GM18505 (cell line): ENCODE measurements at regions not wholly inside any gene's neighbourhood (a gene's known extent, or its start where the extent isn't known, plus 50 kb on each side); places are given as distances from the start of the nearest gene placed in this dataset.
"Not testable (repeated sequence)": the region's sequence is repeated elsewhere in the genome, so short reads cannot be mapped to it uniquely, and the experiment has no call there.

Experiments
- ATAC-seq: cut with Tn5 transposase; IDR thresholded peaks from one replicate; pipeline ENCODE4 v1.9.1; 2021; ENCODE audit not compliant: unreplicated experiment
- POLR2A ChIP-seq: IDR thresholded peaks from 4 replicates; pipeline ENCODE4 v1.6.1; 2011; ENCODE audit warnings: borderline replicate concordance; ENCODE audit not compliant: insufficient read depth, insufficient read length; ENCODE audit errors: extremely low read depth

DNA sequence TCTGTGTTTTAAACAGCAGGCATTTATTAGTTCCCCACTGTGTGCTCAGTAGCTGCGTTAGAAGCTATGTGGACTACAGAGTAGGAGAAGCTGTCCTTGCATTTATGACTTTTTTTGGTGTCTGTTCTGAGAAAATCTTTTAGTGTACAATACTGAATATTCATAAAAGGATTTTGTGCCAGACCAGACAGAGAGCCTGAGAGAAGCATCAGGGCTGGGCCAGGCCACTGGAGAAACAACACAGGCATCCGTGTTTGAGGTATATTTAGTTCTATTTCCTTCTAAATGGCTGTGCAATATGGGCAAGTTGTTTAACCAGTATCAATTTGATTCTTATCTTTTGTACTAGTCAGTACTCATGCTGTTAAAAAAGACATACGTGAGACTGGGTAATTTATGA lies 182.8 kb downstream of the SH2D4B start:
- TF ChIP-seq POLR2A = no peak
- no peak for ATAC-seq

DNA sequence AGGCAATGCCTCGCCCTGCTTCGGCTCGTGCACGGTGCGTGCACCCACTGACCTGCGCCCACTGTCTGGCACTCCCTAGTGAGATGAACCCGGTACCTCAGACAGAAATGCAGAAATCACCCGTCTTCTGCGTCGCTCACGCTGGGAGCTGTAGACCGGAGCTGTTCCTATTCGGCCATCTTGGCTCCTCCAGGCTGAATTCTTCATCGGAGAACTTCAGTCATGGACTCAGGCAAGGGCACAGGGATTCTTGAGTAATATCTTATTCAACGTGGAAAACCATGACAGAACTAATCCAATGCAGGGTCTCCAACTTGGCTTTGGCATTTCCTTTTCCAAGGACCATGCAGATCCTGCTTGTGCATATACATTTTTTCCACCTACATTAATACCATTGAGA lies 190.7 kb downstream of the SH2D4B start:
- not testable (repeated sequence) for ATAC-seq

DNA sequence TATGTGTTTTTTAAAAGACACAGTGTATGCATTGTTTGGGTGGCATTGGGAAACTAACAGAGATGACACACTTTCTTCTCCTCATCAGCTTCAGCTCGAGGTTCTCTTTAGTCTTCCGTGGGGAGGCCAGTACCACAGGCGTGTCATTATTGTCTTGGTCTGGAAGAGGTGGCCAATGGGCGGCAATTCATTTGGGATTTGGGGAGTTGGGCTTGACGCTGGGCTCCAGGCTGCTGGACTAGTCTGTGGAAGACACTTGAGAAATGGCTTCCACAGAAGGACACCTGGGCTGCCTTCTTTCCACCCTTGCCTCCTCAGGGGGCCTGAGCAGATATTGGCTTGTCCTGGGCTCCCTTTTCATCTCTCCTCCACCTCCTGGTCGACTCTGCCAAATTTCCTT lies 192.2 kb downstream of the SH2D4B start:
- no peak for TF ChIP-seq POLR2A
- ATAC-seq = no peak

DNA sequence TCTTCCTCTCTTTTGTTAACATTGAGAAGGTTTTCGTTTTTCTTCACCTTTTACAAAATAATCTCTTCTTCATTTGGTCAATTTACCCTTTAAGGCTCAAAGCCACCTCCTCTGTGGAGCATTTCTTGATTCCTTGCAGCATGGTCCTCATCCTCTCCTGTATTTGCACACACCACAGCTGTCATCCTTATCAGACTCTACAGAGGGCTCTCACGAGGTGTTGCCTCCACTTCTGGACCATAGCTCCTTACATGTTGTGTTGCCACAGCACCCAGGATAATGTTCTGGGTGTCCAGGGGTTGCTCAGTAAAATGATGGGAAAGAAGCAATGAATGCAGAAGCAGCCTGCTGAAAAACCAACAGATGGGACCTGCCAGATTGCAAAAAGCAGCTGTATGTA lies 192.8 kb downstream of the SH2D4B start:
- TF ChIP-seq POLR2A = no peak
- ATAC-seq = no peak

DNA sequence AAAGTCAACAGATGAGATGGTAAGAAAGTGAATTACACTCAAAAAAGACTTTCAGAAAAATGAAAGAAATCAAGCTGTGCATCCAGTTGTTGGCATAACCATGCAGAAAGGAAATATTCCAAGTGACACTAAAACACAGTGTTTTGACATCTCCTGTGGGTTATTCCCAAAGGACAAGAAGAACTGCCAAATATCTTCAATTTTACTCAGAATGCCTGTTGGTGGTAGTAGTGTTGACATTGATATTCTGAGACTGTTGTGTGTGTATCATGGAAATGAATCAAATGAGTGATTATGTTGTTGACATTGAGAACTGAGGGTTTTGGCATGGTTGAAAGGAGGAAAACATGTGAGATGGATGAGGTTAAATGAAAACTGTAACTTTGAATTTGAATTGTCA lies 196.9 kb downstream of the SH2D4B start:
- TF ChIP-seq POLR2A = no peak
- ATAC-seq = no peak

DNA sequence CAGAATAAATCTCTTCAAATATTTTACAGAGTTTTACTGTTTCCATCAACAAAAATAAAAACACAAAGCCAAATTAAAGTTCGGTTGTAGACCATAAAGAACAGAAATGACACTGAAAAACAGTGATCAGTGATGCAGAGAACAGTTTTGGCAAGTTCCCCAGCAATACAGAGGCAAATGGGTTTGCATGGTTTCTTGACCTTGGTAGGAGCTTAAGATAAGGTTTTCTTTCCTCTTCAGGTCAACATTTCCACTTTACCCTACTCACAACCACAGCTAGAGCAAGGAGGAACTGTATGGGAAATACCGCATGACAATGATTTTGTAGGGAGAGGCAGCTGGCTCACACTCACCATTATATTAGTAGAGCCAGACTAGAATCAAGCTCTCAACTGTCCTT lies 199.5 kb downstream of the SH2D4B start:
- no peak for ATAC-seq
- TF ChIP-seq POLR2A = no peak

DNA sequence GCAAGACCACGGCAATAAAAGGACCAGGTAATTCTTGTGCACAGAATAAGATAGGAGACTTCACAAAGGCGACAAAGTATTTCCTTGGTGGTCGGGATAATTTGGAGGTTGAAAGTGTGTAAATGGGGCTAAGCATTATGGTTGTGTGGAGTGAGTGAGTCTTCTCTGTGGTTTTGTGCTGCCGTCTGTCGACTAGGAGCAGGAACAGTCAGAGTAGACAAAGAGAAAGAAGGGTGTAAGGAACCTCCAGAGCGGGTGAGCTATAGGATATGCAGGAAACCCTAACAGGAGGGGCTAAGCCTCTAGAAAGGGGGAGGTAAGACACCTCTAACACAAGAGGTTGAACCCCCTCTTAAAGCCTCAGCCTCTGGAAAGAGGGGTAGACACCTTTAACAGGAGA lies 201.6 kb downstream of the SH2D4B start:
- TF ChIP-seq POLR2A = no peak
- no peak for ATAC-seq

DNA sequence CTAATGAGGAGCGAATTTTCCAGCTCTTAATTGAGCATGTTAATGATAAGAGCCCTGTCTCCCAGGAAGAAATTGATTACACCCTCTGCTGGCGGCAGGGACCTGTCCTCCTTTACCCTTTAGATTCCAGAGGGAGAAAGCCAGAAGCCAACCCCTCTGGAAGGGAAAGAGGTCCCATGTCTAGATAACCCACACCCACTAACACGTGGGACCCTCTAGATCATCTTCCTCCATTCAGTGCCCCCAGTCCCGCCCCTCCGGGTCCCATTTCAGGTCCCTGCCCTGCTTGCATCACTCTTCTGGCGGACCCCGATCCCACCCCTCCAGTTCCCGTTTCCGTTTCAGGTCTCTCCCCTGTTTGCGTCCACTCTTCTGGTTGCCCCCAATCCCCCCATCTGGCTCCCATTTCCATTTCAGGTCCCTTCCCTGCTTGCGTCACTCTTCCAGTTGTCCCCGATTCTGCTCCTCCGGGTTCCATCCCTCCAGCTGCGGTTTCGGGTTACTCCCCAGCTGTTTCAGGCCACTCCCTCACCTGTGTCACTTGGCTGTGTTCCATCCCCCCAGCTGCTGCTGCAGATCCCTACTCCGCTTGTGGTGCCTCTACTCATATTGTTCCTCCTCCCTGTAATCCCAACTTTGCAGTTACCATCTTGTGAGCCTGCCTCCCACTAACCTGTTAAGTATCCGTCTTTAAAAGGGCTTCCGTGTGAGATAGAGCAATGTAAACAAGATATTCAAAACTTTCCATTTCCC lies 202.4 kb downstream of the SH2D4B start:
- no peak for ATAC-seq
- no peak for TF ChIP-seq POLR2A

DNA sequence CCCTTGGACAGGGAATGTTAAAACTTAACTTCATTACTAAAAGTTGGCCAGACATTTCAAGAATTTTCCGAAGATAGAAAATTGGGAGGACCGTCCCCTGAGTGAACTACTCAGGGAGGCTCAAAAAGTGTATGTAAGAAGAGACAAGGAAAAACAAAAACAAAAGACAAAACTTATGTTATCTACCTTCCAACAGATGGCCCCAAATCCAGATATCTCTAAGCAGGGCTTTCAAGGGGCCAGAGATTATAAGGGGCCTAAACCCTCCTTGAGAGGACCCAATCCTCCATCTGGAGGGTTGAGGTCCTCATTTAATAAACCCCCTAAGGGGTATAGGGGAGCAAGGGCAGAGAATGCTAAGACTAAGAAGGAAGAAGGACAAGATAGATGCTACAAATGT lies 203.6 kb downstream of the SH2D4B start:
- ATAC-seq = no peak
- no peak for TF ChIP-seq POLR2A

DNA sequence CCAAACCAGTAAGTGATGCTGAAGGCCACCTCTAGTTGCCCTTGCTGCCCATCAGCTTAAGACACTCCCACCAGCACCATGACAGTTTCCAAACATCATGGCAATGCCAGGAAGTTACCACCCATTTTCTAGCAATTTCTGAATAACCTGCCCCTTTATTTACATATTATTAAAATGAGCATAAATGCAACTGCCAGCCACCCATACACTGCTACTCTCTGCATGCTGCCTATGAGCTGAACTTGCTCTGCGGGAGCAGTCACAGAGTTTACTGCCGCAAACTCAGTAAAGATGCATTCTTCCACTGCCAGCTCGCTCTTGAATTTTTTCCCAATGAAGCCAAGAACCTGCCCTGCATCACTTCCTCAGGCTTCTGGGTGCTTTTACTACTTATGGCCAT lies 212.6 kb downstream of the SH2D4B start:
- ATAC-seq = no peak
- no peak for TF ChIP-seq POLR2A

DNA sequence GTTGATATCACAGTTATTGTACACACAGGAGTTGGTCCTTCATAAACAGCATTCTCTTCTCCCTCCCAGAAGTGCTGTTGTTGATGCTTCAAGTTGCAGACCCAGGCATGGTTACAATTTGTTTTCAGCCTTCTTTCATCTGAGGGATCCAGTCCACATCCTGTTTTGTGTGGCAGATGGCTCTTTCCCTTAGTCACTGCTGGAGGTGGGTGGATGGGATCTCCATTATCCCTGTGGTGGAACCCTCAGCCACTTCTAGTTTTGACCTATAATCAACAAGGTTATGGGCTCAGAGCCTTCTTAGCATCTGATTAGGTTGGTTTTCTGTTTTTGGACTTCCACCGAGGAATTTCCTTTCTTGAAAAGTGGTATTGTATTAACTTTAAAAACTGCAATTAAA lies 214.2 kb downstream of the SH2D4B start:
- TF ChIP-seq POLR2A = no peak
- no peak for ATAC-seq

DNA sequence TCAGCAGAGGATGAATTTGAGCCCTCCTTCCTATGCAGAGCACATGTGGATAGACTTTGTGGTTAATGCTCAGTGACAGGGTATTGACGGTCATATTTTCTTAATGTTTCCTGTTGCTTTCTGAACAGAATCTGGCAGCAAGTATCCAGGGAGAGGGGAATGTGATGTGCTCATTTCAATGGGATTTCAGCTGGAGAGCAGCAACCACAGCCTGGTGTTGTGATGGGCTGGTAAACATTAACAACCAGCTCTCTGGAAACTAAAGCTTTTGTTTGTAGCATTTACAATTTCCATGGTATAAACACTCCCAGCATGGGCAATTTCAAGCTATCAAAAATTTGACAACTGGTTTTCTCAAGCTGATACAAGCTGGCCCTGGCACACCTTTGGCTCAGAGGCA lies 215.9 kb downstream of the SH2D4B start:
- TF ChIP-seq POLR2A = no peak
- ATAC-seq = no peak

DNA sequence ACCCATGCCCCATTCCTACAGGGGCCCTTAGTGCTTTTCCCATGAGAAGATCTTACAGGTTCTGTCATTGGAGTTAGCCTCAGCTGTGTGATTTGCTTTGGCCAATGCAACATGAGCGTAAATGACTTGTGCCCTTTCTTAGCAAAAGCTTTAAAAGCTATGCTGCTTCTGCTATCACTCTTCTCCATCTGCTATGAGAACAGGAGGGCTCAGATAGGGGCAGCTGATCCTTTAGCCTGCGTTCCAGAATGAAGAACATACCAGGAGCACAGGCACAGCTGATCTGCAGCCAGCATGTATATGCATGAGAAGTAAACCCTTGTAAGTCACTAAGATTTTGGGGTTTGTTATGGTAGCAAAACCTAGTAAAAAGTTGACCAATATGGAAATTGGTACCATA lies 218.2 kb downstream of the SH2D4B start:
- TF ChIP-seq POLR2A = no peak
- no peak for ATAC-seq

DNA sequence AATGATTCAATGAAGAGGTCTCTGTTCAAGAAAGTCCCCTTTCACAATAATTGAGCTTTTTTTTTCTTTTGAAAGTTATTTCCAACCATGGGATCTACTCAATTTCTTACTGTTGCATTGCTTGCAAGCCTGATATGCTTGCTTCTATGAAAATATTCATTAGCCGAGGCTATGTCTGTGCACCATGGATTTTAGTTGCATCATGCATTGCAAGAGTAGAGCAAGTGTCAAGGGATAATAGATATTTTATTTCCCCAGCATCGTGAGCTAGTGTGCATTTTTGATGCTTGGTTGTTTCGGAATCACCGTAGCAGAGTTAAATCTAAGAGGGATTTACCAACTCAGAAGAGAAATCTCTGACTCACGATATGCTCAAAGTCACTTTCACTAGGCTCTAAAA lies 222.0 kb downstream of the SH2D4B start:
- TF ChIP-seq POLR2A = no peak
- ATAC-seq = no peak

DNA sequence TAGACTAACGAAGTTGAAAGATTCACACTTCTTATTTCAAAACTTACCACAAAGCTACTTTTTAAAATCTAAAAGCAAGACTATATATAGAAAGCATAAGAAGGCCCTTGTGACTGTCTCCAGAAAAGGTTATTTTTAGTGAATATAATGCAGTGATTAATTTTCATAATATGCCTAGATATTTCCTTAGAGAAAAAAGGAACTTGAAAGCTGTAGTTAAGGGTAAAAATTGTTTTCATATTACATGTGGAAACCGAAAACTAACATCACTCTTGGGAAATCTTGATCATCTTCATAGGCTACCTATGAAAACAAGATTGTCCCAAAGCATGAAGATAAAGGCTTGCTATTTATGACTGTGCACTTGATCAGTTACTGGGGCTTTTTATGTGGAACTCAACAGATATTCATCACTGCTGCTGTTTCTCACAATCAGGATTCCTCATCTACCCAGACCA lies 223.2 kb downstream of the SH2D4B start:
- ATAC-seq = no peak

DNA sequence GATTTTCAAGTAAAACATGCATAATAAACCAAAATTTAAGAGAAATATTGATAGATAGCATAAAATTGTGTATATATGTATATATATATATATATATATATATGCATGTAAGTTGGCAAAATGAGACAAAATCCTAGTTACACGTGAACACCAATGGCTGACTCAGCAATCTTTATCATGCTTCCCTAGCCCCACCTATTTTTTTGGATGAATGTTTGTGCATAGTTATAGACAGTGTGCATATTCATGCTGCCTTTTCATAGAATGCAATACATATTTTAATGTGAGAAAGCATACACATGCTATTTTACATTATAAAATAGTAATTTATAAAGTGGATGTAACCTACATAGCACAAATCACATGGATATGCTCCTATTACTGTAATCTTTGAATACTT lies 230.3 kb downstream of the SH2D4B start:
- no peak for ATAC-seq

More for the DNA sequence above, 223.2 kb downstream of the SH2D4B start:
- TF ChIP-seq POLR2A = no peak

DNA sequence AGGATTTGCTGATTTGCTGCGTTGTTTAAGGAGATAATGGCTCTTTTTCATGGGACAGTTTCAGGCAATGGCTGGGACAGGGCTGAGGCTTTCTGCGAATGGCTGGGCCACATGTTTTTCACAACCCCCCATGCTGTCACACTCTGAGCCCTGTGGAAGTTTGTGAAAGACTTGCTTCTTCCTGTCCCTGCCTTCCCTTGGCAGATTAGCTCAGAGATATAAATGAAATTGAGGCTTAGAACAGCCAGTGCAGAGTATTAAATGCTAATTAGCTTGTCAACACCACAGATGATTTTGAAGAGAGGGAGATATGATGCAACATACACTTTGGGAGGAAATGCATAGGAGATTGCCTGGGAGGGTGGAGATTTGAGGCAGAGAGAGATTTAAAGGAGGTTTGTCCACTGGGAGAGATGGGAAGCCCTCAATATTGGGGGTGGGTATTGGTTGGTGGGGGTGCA lies 232.0 kb downstream of the SH2D4B start:
- TF ChIP-seq POLR2A = no peak
- ATAC-seq = no peak

More for the DNA sequence above, 230.3 kb downstream of the SH2D4B start:
- TF ChIP-seq POLR2A = no peak
